Body of pancreas (tissue), 4 donors: ENCODE measurements at regions not wholly inside any gene's neighbourhood (a gene's known extent, or its start where the extent isn't known, plus 50 kb on each side); places are given as distances from the start of the nearest gene placed in this dataset.

Experiments used
- CTCF ChIP-seq, 7 experiments: fragments of 450-650 bp in 4 of 7; fragments of 200-600 bp in 3 of 7; sonication (generic) in 3 of 7; IDR thresholded peaks; one replicate each; pipeline ENCODE4 v1.5.1; 2016 to 2019; ENCODE audit warnings: antibody characterized with exemption in 7 of 7
- POLR2A ChIP-seq, 3 donors: fragments of 450-650 bp; IDR thresholded peaks; one replicate each; pipeline ENCODE4 v1.6.1; 2016; ENCODE audit warnings: antibody characterized with exemption in 3 of 3, mild to moderate bottlenecking in 2 of 3

- TF ChIP-seq CTCF (IDR thresholded peaks at IDR 0.05) (no peak), POLR2A (IDR thresholded peaks at IDR 0.05) (no peak)
These were observed 76.6 kb upstream of the QRFPR start for GRCh38 chr4:121457278-121457875.
